Stimulated activated CD8-positive, alpha-beta memory T cell treated with anti-CD3 and anti-CD28 coated beads, Interleukin-4, amount 100 ng/mL, for 48 hours (primary cell): ENCODE measurements at regions not wholly inside any gene's neighbourhood (a gene's known extent, or its start where the extent isn't known, plus 50 kb on each side); places are given as distances from the start of the nearest gene placed in this dataset.
"Not testable (repeated sequence)": the region's sequence is repeated elsewhere in the genome, so short reads cannot be mapped to it uniquely, and the experiment has no call there.

ENCODE experiments used
- DNase-seq: peaks from one replicate; pipeline ENCODE4 v3.0.0-alpha.2; 2020

DNA sequence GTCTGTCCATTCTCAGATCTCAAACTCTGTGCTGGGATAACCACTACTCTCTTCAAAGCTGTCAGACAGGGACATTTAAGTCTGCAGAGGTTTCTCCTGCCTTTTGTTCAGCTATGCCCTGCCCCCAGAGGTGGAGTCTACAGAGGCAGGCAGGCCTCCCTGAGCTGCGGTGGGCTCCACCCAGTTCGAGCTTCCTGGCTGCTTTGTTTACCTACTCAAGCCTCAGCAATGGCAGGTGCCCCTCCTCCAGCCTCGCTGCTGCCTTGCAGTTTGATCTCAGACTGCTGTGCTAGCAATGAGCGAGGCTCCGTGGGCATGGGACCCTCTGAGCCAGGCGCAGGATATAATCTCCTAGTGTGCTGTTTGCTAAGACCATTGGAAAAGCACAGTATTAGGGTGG is 53.1 kb upstream of the HUNK start:
- DNase-seq, result not testable (repeated sequence)

- DNase-seq, result not testable (repeated sequence)
These were observed 58.5 kb upstream of the HUNK start for GRCh38 chr21:31814356-31814755.

DNA sequence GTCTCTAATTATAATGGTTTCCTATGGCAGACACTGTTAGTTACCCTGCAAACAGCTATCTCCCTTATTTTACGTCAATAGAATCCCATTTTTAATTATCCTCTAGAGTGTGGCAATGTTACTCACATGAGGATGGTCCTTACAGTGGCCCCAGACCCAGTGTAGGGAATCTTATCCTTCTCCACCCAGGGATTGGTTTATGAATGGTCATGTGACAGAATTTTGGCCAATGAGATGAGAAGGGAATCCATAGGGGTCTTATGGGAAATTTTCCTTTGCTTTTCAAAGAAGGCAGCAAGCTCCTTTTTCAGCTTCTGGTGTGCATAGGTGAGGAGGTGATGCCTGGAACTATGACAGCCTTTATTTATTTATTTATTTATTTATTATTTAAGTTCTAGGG is 59.0 kb upstream of the HUNK start:
- DNase-seq, result no peak

DNA sequence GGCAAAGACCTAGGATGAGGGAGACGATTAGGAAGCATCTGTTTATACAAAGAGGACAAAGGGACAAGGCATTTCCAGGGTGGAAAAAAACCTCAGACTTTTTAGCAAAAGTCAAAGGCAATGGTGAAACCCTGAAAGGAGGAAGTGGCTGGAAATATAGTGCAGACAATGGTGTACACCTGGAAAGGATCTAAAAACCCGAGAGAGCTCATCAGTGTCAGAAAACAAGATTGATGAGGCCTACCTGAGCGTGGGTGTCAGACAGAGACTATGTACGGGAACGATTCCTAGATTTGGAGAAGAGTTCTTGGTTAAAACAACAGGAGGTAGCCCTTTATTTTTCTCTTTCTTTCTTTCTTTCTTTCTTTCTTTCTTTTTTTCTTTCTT is 68.8 kb upstream of the HUNK start:
- no peak for DNase-seq

- no peak for DNase-seq
These were observed 69.5 kb upstream of the HUNK start for GRCh38 chr21:31803039-31804007.

DNA sequence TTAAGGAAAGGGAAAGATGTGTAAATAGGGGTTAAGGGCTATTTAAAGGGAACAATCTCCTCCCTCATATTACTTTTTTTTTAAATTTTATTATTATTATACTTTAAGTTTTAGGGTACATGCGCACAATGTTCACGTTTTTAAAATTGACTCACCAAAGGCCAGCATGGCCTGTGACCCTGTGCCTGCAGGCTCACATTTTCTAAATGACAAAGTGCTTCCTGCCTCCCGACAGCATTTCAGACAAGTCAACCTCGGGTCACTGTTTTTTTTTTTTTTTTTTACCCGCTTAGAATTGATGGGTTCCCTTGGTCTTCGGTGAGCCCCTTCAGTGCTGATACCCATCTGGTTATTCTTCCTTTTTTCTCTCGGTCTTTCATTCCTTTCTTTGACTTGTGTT is 70.4 kb upstream of the SCAF4 start:
- DNase-seq, result no peak

DNA sequence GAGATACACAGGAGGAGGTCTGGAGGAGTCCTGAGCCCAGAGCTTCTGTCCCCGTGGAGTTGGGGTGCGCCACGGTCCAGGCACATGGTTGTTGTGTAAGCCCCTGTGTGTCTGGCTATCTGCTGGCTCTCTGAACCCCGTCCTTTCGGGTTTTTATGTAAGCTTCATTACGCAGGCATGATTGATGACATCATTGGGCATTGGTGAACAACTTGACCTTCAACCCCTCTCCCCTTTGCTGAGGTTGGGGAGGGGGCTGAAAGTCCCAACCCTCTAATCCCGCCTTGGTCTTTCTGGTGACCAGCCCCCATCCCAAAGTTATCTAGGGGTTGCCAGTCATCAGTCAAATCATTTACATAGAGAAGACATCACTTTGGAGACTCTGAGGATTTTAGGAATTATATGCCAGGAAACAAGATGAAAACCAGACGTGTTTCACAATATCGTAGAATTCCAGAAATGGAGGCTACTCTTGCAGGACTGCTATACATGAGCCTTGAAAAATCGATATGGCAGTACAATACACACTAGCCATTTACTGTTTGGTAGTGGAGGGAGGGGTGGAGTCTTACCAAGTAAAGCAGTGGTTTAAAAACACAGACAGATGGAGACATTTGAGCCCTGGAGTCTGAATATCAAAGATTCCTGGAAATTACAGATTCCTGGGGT is 69.8 kb upstream of the SCAF4 start:
- DNase-seq, result no peak

DNA sequence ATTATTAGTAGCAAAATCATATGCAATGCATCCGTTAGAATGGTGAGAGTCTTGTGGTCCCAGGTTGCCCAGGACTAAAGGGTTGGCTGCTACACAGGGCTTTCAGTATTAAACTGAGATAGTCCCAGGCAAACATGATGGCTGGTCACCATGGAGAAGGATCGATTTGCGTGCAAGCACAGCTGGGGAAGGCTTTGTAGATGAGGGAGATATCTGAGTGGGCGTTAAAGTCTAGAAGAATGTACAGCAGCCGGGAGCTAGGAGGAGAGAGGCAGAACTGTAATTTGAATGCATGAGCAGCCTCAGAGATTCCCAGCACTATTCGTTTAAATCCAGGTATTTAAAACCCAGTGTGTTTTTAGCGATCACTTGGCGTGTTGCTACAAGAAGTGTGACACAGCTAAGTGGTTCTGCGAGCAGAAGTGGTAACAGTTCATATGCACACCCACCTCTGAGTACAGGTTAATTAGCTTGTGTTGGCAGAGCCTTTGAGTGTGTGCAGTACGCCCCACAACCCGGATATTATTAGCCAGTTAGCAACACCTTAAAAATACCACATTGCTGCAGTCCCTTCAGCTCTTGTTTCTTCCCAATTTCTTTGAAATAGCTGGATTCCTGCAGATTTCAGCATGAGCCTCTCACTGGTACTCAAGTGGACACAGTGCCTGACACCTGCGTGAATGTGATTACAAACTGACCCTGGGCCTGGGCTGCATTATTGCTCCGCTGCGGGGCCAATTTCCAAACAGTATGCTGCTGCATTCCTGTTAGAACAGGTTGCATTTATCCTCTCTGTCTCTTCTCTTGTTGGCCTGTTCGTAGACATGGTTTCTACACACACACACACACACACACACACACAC is 67.2 kb upstream of the SCAF4 start:
- no peak for DNase-seq

GRCh38 chr21:31795992-31796391 is 64.1 kb upstream of the SCAF4 start:
- DNase-seq, result no peak

DNA sequence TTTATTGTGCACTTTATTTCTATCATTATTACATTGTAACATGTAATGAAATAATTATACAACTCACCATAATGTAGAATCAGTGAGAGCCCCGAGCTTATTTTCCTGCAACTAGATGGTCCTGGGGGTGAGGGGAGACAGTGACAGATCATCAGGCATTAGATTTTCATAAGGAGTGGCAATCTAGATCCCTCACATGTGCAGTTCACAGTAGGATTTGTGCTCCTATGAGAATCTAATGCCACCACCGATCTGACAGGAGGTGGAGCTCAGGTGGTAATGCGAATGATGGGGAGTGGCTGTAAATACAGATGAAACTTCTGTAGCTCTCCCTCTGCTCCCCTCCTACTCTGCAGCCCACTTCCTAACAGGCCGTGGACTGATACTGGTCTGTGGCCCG is 58.5 kb upstream of the SCAF4 start:
- not testable (repeated sequence) for DNase-seq

DNA sequence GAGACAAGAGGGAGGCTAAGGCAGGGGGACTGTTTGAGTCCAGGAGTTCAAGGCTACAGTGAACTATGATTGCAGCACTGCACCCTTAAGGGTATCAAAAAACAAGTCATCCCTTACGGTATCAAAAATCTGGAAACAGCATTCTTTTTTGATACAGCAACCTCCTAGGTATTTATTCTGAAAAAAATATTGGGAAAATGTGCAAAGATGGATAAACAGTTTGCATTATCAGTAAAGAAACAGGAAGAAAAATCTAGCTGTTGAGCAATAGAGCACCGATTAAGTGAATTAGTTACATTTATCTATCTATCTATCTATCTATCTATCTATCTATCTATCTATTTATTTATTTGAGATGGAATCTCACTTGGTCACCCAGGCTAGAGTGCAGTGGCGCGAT is 56.7 kb upstream of the SCAF4 start:
- no peak for DNase-seq

DNA sequence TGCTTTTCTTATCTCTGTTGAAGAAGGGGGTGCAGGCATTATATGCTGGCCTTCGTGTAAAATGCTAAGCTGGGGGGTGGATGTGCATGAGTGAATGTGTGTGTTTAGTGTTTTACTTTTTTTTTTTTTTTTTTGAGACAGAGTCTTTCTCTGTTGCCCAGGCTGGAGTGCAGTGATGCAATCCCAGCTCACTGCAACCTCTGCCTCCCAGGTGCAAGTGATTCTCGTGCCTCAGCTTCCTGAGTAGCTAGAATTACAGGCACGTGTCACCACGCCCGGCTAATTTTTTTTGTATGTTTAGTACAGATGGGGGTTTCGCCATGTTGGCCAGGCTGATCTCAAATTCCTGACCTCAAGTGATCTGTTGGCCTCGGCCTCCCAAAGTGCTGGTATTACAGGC is 55.8 kb upstream of the SCAF4 start:
- DNase-seq, result not testable (repeated sequence)

DNA sequence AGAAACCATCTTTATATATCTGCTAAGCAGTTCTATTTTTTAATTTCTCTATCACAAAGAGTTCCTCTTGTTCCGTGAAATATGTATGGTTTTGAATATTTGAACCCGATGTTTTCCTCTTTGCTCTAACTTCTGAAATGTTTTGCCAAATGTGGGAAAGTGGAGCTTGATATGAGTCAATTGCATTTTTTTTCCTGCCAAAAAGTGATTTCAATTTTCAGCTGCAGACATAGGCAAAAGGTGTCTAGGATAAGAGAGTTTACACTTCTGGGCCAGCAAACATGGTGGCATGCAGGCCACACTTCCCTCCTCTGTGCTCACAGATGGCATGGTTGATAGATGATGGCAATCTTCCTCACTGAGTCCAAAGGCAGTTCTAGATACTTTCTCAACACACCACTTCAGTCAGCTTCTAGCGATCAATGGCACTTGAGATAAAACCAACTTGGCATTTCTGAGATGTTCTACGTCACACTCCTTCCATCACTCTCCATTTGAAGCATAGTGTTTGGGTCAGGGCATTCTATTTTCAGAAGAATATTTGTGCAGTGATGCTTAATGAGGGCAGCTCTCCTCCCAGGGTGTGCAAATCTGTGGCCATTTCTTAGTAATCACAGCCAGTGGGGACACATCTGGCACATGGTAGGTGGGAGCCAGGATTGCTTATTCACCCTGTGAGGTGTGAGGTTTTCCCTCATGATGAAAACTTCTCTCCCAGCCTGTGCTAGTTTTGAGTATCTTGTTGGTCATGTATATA is 54.4 kb upstream of the SCAF4 start:
- no peak for DNase-seq

DNA sequence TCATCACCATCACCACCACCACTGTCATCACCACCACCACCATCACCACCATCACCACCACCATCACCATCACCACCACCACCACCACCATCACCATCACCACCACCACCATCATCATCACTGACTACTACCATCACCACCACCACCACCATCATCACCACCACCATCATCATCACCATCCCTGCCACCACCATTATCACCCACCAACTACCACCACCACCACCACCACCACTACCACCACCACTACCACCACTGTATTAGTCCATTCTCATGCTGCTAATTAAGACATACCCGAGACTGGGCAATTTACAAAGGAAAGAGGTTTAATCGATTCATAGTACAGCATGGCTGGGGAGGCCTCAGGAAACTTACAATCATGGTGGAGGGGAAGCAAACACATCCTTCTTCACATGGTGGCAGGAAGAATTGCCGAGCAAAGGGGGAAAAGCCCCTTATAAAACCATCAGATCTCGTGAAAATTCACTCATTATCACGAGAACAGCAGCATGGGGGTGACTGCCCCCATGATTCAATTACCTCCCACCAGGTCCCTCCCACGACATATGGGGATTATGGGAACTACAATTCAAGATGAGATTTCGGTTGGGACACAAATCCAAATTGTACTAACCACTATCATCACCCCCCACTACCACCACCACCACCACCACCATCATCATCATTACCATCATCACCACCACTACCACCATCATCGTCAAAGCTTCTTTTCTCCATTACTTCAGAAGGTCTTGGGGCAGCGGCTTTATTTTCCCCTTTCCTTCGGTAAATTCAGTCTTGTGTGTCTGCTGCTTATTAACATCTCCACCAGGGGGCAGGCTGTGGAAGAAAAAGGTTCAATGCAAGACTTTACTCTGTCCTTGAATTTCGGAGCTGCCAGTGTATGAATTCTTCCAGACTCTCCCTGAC is 53.6 kb upstream of the SCAF4 start:
- peak; percentile 73 for DNase-seq

- no peak for DNase-seq
These were observed 49.8 kb upstream of the SCAF4 start for GRCh38 chr21:31781737-31782136.
